Nephron progenitor cell (in vitro differentiated cells): ENCODE measurements at regions not wholly inside any gene's neighbourhood (a gene's known extent, or its start where the extent isn't known, plus 50 kb on each side); places are given as distances from the start of the nearest gene placed in this dataset.

Source experiments
- DNase-seq: peaks from one replicate; pipeline ENCODE4 v3.0.0; 2021
- H3K27ac Mint-ChIP-seq: 2 replicates; pipeline ENCODE4 v1.8.0; 2021; ENCODE audit warnings: mild to moderate bottlenecking, moderate library complexity, mixed read lengths
- H3K27me3 Mint-ChIP-seq: 2 replicates; pipeline ENCODE4 v1.8.0; 2021; ENCODE audit warnings: mild to moderate bottlenecking, low read depth, mixed read lengths; ENCODE audit not compliant: poor library complexity
- H3K36me3 Mint-ChIP-seq: 2 replicates; pipeline ENCODE4 v1.8.0; 2021; ENCODE audit warnings: low read depth, mixed read lengths
- H3K4me1 Mint-ChIP-seq: 2 replicates; pipeline ENCODE4 v1.8.0; 2021; ENCODE audit warnings: mixed read lengths
- H3K4me3 Mint-ChIP-seq: 2 replicates; pipeline ENCODE4 v1.8.0; 2021; ENCODE audit warnings: mild to moderate bottlenecking, moderate library complexity, mixed read lengths
- H3K9me3 Mint-ChIP-seq: 2 replicates; pipeline ENCODE4 v1.8.0; 2021; ENCODE audit warnings: mild to moderate bottlenecking, moderate library complexity, mixed read lengths
- CTCF ChIP-seq: fragments of 200-600 bp; sonication (generic); IDR thresholded peaks from 2 replicates; pipeline ENCODE4 v1.5.0; 2021; ENCODE audit warnings: antibody characterized with exemption

- Mint-ChIP-seq H3K9me3 (no peaks in the 10 kb centered on the region), H3K4me3 (no peak overlapping the region), H3K4me1 (peaks cover 11% of the 10 kb centered on the region), H3K36me3 (no peaks in the 10 kb centered on the region), H3K27me3 (peaks cover 12% of the 10 kb centered on the region), H3K27ac (no peak overlapping the region)
- no peak for DNase-seq
- no peak for TF ChIP-seq CTCF
These were observed 217.8 kb upstream of the IRX5 start for GRCh38 chr16:54712866-54713265.

- peaks cover 7% of the 10 kb centered on the region for H3K27me3 Mint-ChIP-seq
- no peaks in the 10 kb centered on the region for H3K36me3 Mint-ChIP-seq
- peaks cover 9% of the 10 kb centered on the region for H3K4me1 Mint-ChIP-seq
- no peak overlapping the region for H3K4me3 Mint-ChIP-seq
- H3K9me3 Mint-ChIP-seq, result no peaks in the 10 kb centered on the region
- H3K27ac Mint-ChIP-seq, result no peak overlapping the region
- no peak for DNase-seq
- TF ChIP-seq CTCF, result no peak
These were observed 222.9 kb upstream of the IRX5 start for GRCh38 chr16:54707813-54708212.

- Mint-ChIP-seq H3K4me1 (peaks cover 10% of the 10 kb centered on the region), H3K36me3 (no peaks in the 10 kb centered on the region), H3K4me3 (no peak overlapping the region), H3K9me3 (peaks cover under 1% of the 10 kb centered on the region), H3K27me3 (peaks cover 7% of the 10 kb centered on the region), H3K27ac (no peak overlapping the region)
- DNase-seq, result no peak
- TF ChIP-seq CTCF, result no peak
These were observed 224.3 kb upstream of the IRX5 start for GRCh38 chr16:54706406-54706805.

GRCh38 chr16:54703339-54703738 lies 227.3 kb upstream of the IRX5 start:
- Mint-ChIP-seq H3K36me3 (no peaks in the 10 kb centered on the region), H3K9me3 (peaks cover 4% of the 10 kb centered on the region), H3K4me1 (peaks cover 10% of the 10 kb centered on the region), H3K27ac (peak overlapping the region; percentile 1), H3K4me3 (no peak overlapping the region), H3K27me3 (peaks cover 7% of the 10 kb centered on the region)
- DNase-seq, result no peak
- no peak for TF ChIP-seq CTCF

- no peak for DNase-seq
- Mint-ChIP-seq H3K4me3 (no peak overlapping the region), H3K36me3 (no peaks in the 10 kb centered on the region), H3K27me3 (peaks cover 13% of the 10 kb centered on the region), H3K4me1 (peaks cover 39% of the 10 kb centered on the region), H3K27ac (no peak overlapping the region), H3K9me3 (peaks cover 4% of the 10 kb centered on the region)
- TF ChIP-seq CTCF, result no peak
These were observed 231.0 kb upstream of the IRX5 start for GRCh38 chr16:54699656-54700055.

GRCh38 chr16:54697677-54698076 lies 233.0 kb upstream of the IRX5 start:
- Mint-ChIP-seq H3K36me3 (no peaks in the 10 kb centered on the region), H3K4me1 (peaks cover 29% of the 10 kb centered on the region), H3K27ac (no peak overlapping the region), H3K4me3 (no peak overlapping the region), H3K27me3 (peaks cover 14% of the 10 kb centered on the region), H3K9me3 (peaks cover 4% of the 10 kb centered on the region)
- no peak for DNase-seq
- no peak for TF ChIP-seq CTCF
